Suprapubic skin (tissue), 3 donors: ENCODE measurements at regions not wholly inside any gene's neighbourhood (a gene's known extent, or its start where the extent isn't known, plus 50 kb on each side); places are given as distances from the start of the nearest gene placed in this dataset.

Source experiments
- CTCF ChIP-seq, 2 donors: fragments of 200-600 bp in 1 of 2; fragments of 450-650 bp in 1 of 2; sonication (generic) in 1 of 2; IDR thresholded peaks; one replicate each; pipeline ENCODE4 v1.5.1; 2016 to 2019; ENCODE audit warnings: antibody characterized with exemption in 2 of 2, mild to moderate bottlenecking in 1 of 2, moderate library complexity in 1 of 2
- EP300 ChIP-seq: sonication (generic); formaldehyde crosslinking; IDR thresholded peaks from one replicate; pipeline ENCODE4 v1.6.1; 2017; ENCODE audit warnings: antibody characterized with exemption
- POLR2A ChIP-seq, 2 donors: fragments of 450-650 bp; IDR thresholded peaks; one replicate each; pipeline ENCODE4 v1.6.1; 2017; ENCODE audit warnings: antibody characterized with exemption in 2 of 2, mild to moderate bottlenecking in 2 of 2, moderate library complexity in 2 of 2

GRCh38 chr4:176561368-176561767 lies 231.4 kb downstream of the VEGFC start:
- TF ChIP-seq CTCF (IDR thresholded peaks at IDR 0.05): no peak
- TF ChIP-seq POLR2A (IDR thresholded peaks at IDR 0.05): no peak
- no peak for TF ChIP-seq EP300
